ENCODE measurements at regions not wholly inside any gene's neighbourhood (a gene's known extent, or its start where the extent isn't known, plus 50 kb on each side); places are given as distances from the start of the nearest gene placed in this dataset.

DNA sequence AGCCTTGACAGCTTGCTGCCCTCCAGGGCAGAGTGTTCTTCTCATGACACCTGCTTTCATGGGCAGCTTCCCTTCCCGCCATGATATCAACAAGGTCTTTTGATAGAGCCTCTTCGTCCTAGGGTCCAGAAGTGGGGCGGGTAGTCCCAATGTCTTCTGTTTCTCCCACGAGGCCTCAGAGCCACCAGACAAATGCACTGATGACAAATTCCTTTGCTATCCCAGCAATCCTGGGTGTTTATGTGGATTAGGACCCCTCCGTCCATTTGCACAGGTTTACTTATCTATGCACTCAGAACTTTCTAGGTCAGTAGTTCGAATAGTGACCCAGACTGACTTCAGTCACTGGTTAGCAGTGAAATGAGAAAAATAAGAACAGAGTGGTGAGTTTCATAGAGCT is 52.6 kb upstream of the PRMT8 start (continued):
- TF ChIP-seq, protein P1, sequence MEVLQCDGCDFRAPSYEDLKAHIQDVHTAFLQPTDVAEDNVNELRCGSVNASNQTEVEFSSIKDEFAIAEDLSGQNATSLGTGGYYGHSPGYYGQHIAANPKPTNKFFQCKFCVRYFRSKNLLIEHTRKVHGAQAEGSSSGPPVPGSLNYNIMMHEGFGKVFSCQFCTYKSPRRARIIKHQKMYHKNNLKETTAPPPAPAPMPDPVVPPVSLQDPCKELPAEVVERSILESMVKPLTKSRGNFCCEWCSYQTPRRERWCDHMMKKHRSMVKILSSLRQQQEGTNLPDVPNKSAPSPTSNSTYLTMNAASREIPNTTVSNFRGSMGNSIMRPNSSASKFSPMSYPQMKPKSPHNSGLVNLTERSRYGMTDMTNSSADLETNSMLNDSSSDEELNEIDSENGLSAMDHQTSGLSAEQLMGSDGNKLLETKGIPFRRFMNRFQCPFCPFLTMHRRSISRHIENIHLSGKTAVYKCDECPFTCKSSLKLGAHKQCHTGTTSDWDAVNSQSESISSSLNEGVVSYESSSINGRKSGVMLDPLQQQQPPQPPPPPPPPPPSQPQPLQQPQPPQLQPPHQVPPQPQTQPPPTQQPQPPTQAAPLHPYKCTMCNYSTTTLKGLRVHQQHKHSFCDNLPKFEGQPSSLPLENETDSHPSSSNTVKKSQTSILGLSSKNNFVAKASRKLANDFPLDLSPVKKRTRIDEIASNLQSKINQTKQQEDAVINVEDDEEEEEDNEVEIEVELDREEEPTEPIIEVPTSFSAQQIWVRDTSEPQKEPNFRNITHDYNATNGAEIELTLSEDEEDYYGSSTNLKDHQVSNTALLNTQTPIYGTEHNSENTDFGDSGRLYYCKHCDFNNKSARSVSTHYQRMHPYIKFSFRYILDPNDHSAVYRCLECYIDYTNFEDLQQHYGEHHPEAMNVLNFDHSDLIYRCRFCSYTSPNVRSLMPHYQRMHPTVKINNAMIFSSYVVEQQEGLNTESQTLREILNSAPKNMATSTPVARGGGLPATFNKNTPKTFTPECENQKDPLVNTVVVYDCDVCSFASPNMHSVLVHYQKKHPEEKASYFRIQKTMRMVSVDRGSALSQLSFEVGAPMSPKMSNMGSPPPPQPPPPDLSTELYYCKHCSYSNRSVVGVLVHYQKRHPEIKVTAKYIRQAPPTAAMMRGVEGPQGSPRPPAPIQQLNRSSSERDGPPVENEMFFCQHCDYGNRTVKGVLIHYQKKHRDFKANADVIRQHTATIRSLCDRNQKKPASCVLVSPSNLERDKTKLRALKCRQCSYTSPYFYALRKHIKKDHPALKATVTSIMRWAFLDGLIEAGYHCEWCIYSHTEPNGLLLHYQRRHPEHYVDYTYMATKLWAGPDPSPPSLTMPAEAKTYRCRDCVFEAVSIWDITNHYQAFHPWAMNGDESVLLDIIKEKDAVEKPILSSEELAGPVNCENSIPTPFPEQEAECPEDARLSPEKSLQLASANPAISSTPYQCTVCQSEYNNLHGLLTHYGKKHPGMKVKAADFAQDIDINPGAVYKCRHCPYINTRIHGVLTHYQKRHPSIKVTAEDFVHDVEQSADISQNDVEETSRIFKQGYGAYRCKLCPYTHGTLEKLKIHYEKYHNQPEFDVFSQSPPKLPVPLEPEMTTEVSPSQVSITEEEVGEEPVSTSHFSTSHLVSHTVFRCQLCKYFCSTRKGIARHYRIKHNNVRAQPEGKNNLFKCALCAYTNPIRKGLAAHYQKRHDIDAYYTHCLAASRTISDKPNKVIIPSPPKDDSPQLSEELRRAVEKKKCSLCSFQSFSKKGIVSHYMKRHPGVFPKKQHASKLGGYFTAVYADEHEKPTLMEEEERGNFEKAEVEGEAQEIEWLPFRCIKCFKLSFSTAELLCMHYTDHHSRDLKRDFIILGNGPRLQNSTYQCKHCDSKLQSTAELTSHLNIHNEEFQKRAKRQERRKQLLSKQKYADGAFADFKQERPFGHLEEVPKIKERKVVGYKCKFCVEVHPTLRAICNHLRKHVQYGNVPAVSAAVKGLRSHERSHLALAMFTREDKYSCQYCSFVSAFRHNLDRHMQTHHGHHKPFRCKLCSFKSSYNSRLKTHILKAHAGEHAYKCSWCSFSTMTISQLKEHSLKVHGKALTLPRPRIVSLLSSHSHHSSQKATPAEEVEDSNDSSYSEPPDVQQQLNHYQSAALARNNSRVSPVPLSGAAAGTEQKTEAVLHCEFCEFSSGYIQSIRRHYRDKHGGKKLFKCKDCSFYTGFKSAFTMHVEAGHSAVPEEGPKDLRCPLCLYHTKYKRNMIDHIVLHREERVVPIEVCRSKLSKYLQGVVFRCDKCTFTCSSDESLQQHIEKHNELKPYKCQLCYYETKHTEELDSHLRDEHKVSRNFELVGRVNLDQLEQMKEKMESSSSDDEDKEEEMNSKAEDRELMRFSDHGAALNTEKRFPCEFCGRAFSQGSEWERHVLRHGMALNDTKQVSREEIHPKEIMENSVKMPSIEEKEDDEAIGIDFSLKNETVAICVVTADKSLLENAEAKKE (CRISPR knock-in tag; IDR thresholded peaks at IDR 0.05): no peak
- TF ChIP-seq NANOG (IDR thresholded peaks at IDR 0.05; ENCODE audit: borderline replicate concordance) (no peak), ZNF114 (CRISPR knock-in tag; IDR thresholded peaks at IDR 0.05) (no peak), STAT1 (IDR thresholded peaks at IDR 0.05; ENCODE audit: unreplicated experiment) (no peak)
- TF ChIP-seq, protein P2, sequence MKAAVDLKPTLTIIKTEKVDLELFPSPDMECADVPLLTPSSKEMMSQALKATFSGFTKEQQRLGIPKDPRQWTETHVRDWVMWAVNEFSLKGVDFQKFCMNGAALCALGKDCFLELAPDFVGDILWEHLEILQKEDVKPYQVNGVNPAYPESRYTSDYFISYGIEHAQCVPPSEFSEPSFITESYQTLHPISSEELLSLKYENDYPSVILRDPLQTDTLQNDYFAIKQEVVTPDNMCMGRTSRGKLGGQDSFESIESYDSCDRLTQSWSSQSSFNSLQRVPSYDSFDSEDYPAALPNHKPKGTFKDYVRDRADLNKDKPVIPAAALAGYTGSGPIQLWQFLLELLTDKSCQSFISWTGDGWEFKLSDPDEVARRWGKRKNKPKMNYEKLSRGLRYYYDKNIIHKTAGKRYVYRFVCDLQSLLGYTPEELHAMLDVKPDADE (IDR thresholded peaks at IDR 0.05): no peak

Measured in GM23338 (cell line).